ENCODE measurements at regions not wholly inside any gene's neighbourhood (a gene's known extent, or its start where the extent isn't known, plus 50 kb on each side); places are given as distances from the start of the nearest gene placed in this dataset.

DNA sequence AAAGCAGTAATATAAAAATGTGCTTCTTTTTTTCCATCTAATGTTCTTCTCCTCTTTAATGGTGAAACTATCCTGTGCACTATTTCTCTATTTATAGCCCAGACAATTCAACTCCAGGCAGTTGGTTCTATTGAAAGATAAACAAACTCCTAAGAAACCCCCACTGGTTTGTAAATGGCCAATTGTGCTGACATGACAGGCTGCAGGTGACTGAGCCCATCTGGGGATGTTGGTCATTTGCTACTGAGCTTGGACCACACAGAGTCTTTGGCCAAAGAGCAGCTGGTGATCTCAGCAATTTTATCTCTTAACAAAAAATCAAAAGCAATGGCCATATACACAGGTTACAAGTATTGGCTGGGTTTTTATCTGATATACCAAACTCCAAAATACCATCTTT lies 631.8 kb upstream of the CELF2 start:
- Histone ChIP-seq H3K9me3 (no peaks in the 10 kb centered on the region), H3K4me3 (ENCODE audit: low read depth, low read length) (no peak overlapping the region), H3K4me1 (no peaks in the 10 kb centered on the region), H3K36me3 (no peaks in the 10 kb centered on the region), H3K27me3 (no peaks in the 10 kb centered on the region)
- TF ChIP-seq, protein P1, sequence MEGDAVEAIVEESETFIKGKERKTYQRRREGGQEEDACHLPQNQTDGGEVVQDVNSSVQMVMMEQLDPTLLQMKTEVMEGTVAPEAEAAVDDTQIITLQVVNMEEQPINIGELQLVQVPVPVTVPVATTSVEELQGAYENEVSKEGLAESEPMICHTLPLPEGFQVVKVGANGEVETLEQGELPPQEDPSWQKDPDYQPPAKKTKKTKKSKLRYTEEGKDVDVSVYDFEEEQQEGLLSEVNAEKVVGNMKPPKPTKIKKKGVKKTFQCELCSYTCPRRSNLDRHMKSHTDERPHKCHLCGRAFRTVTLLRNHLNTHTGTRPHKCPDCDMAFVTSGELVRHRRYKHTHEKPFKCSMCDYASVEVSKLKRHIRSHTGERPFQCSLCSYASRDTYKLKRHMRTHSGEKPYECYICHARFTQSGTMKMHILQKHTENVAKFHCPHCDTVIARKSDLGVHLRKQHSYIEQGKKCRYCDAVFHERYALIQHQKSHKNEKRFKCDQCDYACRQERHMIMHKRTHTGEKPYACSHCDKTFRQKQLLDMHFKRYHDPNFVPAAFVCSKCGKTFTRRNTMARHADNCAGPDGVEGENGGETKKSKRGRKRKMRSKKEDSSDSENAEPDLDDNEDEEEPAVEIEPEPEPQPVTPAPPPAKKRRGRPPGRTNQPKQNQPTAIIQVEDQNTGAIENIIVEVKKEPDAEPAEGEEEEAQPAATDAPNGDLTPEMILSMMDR (IDR thresholded peaks at IDR 0.05; ENCODE audit: low read depth, low read length): no peak
- no peak for DNase-seq

- Histone ChIP-seq H3K4me3 (ENCODE audit: low read depth, low read length) (no peak overlapping the region), H3K4me1 (no peaks in the 10 kb centered on the region), H3K27me3 (no peaks in the 10 kb centered on the region), H3K9me3 (no peaks in the 10 kb centered on the region), H3K36me3 (no peaks in the 10 kb centered on the region)
- DNase-seq: no peak
- TF ChIP-seq, protein P1 (IDR thresholded peaks at IDR 0.05; ENCODE audit: low read depth, low read length): no peak
These were observed 628.5 kb upstream of the CELF2 start for GRCh38 chr10:10389182-10389581.

GRCh38 chr10:10392511-10392910 lies 625.2 kb upstream of the CELF2 start:
- TF ChIP-seq, protein P1 (IDR thresholded peaks at IDR 0.05; ENCODE audit: low read depth, low read length): no peak
- DNase-seq: no peak
- Histone ChIP-seq H3K4me3 (ENCODE audit: low read depth, low read length) (no peak overlapping the region), H3K4me1 (no peaks in the 10 kb centered on the region), H3K27me3 (no peaks in the 10 kb centered on the region), H3K9me3 (no peaks in the 10 kb centered on the region), H3K36me3 (no peaks in the 10 kb centered on the region)

DNA sequence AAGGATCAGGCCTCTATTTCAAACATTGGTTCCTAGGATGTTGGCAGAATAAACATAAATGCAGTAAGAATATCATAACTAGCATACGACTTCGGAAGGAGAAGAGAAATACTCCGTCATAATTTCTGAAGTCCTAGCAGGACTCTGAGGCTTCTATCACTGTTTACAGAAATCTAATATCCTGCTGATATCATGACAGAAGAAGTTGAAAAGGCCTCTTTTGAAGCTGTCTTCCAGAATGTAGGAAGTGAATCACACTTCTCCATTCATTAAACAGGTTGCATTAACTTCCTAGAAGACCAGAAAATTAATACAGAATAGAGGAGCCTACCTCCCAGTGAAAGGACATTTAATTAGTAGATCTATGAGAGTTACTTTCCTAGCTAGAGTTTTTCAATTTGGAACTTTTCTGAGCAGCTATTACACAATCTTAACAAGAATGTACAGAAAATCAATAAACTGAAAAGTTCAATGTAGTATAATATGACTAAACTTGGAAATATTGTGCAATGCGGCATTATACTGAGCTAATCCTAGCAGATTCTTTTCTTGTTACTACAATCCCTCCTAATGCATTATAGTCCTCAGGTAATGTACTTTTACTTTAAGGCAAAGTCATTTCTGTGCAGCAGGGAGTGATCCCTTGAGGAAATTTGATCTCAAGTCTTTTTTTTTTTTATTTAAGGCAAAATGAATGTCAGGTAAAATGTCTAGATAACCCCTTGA lies 622.6 kb upstream of the CELF2 start:
- no peak for DNase-seq
- no peaks in the 10 kb centered on the region for H3K4me1 ChIP-seq
- H3K4me3 ChIP-seq (ENCODE audit: low read depth, low read length): no peak overlapping the region
- no peaks in the 10 kb centered on the region for H3K36me3 ChIP-seq
- H3K9me3 ChIP-seq: no peaks in the 10 kb centered on the region
- no peaks in the 10 kb centered on the region for H3K27me3 ChIP-seq
- TF ChIP-seq, protein P1 (IDR thresholded peaks at IDR 0.05; ENCODE audit: low read depth, low read length): no peak

DNA sequence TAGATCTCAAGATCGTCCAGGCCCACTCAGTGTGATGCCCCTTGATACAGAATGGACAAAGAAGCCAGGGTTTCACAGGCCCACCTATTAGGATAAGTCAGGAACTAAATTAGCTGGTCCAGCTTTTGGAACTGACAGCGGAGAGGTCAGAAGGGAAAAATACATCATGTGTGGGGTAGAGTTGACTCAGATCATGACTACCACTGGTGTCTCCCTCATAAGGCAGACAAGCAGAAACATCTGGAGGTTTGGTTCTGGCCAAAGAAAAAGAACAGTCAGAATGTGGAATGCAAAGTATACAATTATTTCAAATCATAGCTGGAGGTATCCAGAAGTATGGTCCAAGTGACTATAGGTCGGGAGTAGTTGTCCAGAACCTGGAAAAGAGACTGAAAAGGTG lies 621.1 kb upstream of the CELF2 start:
- no peak for DNase-seq
- no peaks in the 10 kb centered on the region for H3K27me3 ChIP-seq
- TF ChIP-seq, protein P1 (IDR thresholded peaks at IDR 0.05; ENCODE audit: low read depth, low read length): no peak
- H3K9me3 ChIP-seq: no peaks in the 10 kb centered on the region
- H3K4me1 ChIP-seq: no peaks in the 10 kb centered on the region
- H3K4me3 ChIP-seq (ENCODE audit: low read depth, low read length): no peak overlapping the region
- no peaks in the 10 kb centered on the region for H3K36me3 ChIP-seq

- Histone ChIP-seq H3K36me3 (no peaks in the 10 kb centered on the region), H3K27me3 (no peaks in the 10 kb centered on the region), H3K4me1 (no peaks in the 10 kb centered on the region), H3K4me3 (ENCODE audit: low read depth, low read length) (no peak overlapping the region), H3K9me3 (no peaks in the 10 kb centered on the region)
- TF ChIP-seq, protein P1 (IDR thresholded peaks at IDR 0.05; ENCODE audit: low read depth, low read length): no peak
- DNase-seq: no peak
These were observed 619.8 kb upstream of the CELF2 start for GRCh38 chr10:10397906-10398305.
